ENCODE measurements at regions not wholly inside any gene's neighbourhood (a gene's known extent, or its start where the extent isn't known, plus 50 kb on each side); places are given as distances from the start of the nearest gene placed in this dataset.

DNA sequence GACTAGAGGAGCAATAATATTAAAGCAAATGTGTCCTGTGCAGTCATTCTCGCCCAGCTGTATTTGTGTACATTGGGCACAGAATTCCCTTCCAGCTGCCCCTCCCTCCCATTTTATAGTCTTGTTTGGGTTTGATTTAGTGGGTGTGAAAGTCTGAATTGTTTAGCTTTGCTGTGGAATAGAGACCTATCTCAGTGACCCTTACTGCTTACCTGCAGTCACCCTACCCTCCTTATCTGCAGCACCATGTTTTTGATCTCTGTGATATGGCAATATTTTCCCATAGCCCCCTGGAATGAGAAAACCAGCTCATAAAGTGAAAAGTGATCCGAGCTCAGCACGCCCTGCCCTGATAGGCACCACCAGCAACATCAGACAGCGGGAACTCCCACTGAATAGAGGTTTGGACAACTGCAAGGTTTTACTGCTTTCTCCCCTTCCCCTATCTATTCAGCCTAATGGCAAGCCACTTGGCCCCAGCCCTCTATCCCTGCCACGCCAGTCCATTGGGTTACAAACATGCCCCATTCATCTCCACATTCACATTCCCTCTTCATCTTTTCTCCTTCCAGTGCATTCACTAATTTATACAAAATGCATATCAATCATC lies 199.0 kb downstream of the ETS1 start:
- Mint-ChIP-seq H3K36me3 (no peaks in the 10 kb centered on the region), H3K27ac (no peak overlapping the region), H3K27me3 (no peaks in the 10 kb centered on the region), H3K4me3 (no peak overlapping the region), H3K4me1 (peaks cover 12 to 31% of the 10 kb centered on the region in 2 donors), H3K9me3 (no peaks in the 10 kb centered on the region)
- DNase-seq (no peak), ATAC-seq (replicated peaks) (no peak)

DNA sequence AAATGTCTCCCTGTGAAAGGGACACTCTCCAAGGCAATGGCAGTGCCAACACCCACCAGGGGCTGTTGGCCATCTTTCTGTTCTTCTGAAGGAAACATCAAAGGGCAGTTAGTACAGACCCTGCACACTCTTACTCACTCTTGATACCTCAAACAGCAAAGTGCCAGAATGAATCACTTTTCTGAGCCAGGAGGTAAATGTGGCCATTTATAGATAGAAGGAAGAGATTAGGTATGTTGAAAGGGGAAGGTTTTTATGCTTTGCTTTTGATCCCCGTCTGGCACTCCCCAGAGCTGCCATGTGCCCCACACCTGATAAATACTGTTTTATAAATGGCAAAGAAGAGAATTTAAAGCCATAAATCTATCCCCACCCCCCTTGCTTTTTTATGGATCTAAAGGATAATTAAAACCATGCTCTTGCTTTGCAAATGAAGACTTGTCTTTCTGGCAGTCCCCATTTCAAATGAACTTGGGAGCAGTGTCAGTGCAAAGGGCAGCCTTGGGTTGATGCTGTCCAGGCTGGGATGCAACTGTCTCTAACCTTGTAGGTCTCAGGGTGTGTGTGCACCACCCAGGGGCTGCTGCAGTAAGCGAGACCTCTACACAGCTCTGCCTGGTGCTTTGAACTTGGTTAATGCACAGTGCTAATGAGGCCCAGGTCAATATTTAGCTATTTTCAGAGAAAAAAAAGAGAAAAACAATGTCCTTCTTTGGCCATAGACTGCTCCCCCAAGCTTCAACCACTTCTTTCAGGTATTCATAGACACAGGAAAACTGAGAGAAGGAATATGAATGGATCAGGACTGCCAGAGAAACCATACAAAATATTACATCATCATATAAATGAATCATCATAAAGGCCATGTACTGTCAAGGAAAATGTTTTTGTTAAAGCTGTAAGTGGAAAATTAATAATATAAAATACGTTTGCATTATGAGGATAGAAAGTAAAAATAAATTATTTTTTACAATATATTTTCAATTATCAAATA lies 207.5 kb downstream of the ETS1 start:
- ATAC-seq (replicated peaks) (peak; percentile 42 to 67), DNase-seq (no peak)
- Mint-ChIP-seq H3K4me1 (peaks cover 3 to 10% of the 10 kb centered on the region in 2 donors), H3K9me3 (peaks cover 4 to 15% of the 10 kb centered on the region in 2 donors), H3K27ac (no peak overlapping the region), H3K27me3 (no peaks in the 10 kb centered on the region), H3K36me3 (peaks cover 0 to 4% of the 10 kb centered on the region in 2 donors), H3K4me3 (no peak overlapping the region)

DNA sequence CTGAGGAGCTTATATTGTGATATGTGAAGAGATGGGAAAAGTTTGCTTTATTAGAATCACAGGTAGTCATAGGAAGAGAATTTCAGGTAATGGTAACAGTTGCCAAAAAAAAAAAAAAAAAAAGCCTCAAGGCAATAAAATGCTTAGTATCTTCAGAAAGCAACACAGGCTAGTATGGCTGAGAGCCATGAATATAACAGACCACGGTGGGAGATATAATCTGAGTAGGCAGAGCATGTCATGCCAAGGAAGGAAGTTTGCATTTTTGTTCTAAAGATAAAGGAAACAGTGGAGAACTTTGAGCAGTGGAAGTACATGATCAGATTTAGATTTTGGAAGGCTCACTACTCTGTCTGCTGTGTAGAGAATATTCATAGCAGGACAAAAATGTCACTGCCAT lies 211.4 kb downstream of the ETS1 start:
- H3K27ac Mint-ChIP-seq, result no peak overlapping the region
- ATAC-seq (replicated peaks), result no peak
- no peak overlapping the region for H3K4me3 Mint-ChIP-seq
- H3K9me3 Mint-ChIP-seq, result peaks cover 0 to 9% of the 10 kb centered on the region in 2 donors
- DNase-seq, result no peak
- H3K27me3 Mint-ChIP-seq, result no peaks in the 10 kb centered on the region
- no peaks in the 10 kb centered on the region for H3K36me3 Mint-ChIP-seq
- peaks cover 5 to 15% of the 10 kb centered on the region in 2 donors for H3K4me1 Mint-ChIP-seq

DNA sequence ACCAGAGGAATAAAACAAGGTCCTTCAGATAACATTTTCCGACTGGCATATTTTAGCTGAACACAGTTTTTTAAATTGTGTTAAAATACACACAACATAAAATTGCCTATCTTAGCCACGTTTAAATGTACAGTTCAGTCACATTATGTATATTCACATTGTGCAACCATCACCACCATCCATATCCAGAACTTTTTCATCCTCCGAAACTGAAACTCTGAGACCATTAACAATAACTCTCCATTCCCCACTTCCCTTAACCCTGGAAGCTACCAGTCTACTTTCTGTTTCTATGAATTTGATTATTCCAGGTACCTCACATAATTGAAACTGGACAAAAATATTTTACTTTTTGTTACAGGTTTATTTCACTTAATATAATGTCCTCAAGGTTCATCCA lies 213.3 kb downstream of the ETS1 start:
- ATAC-seq (replicated peaks) (no peak), DNase-seq (no peak)
- H3K9me3 Mint-ChIP-seq, result peaks cover 0 to 9% of the 10 kb centered on the region in 2 donors
- no peaks in the 10 kb centered on the region for H3K27me3 Mint-ChIP-seq
- H3K4me3 Mint-ChIP-seq, result no peak overlapping the region
- H3K4me1 Mint-ChIP-seq, result peaks cover 2 to 5% of the 10 kb centered on the region in 2 donors
- no peak overlapping the region for H3K27ac Mint-ChIP-seq
- H3K36me3 Mint-ChIP-seq, result no peaks in the 10 kb centered on the region

DNA sequence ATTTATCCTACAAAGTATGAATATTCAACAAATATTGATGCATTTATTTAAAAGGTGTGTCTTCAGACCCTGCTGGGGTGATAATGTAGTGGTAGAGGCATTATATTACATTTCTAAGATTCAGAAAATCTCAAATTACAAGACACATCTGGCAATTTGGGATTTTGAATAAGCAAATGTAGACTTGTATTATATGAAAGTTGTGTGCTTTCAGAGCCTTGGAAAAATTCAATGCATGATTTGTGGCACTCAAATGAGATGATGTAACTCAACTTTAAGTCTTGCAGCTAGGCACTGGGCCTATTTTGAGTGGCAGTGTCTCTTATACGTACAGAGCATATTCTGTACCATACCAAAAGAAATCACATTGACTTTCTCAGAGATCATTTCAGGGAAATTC lies 214.4 kb downstream of the ETS1 start:
- H3K4me3 Mint-ChIP-seq, result no peak overlapping the region
- DNase-seq (no peak), ATAC-seq (replicated peaks) (no peak)
- no peak overlapping the region for H3K27ac Mint-ChIP-seq
- peaks cover 0 to 5% of the 10 kb centered on the region in 2 donors for H3K9me3 Mint-ChIP-seq
- no peaks in the 10 kb centered on the region for H3K36me3 Mint-ChIP-seq
- H3K4me1 Mint-ChIP-seq, result peaks cover 2 to 5% of the 10 kb centered on the region in 2 donors
- H3K27me3 Mint-ChIP-seq, result no peaks in the 10 kb centered on the region

DNA sequence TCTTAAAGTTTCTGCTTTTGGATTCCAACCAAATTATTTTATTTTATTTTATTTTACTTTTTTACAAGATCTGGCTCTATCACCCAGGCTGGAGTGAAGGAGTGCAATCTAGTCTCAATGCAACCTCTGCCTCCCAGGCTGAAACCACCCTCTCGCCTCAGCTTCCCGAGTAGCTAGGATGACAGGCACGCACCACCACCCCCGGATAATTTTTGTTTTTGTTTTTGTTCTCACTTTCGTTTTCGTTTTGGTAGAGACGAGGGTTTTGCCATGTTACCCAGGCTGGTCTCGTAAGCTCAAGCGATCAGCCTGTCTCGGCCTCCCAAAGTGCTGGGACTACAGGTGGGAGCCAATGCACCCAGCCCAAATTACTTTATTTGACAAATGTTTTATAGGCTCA lies 219.8 kb downstream of the ETS1 start:
- Mint-ChIP-seq H3K36me3 (no peaks in the 10 kb centered on the region), H3K4me3 (no peak overlapping the region), H3K4me1 (peaks cover under 1 to 8% of the 10 kb centered on the region in 2 donors), H3K27ac (no peak overlapping the region), H3K9me3 (no peaks in the 10 kb centered on the region), H3K27me3 (no peaks in the 10 kb centered on the region)
- DNase-seq (no peak), ATAC-seq (replicated peaks) (peak in 1 of 2 donors; percentile 55)

DNA sequence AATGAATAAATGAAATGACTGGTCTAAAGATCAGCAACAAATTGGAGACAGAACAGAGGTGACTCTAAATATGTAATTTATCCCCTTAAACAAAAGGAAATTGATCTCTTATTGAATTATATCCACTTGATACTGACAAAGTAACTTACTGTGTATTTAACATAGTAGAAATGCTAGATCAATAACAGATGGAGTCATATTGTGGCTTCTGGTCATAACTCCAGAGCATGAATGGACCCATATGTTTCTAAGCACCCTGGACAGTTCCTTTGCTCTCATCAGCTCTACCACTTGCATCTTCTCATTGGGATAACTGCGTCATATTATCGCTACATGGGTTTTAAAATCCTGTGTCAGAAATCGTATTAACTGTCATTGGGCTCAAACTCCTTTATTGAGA lies 222.3 kb downstream of the ETS1 start:
- Mint-ChIP-seq H3K9me3 (no peaks in the 10 kb centered on the region), H3K27ac (no peak overlapping the region), H3K27me3 (no peaks in the 10 kb centered on the region), H3K4me1 (peaks cover 17 to 20% of the 10 kb centered on the region in 2 donors), H3K36me3 (no peaks in the 10 kb centered on the region), H3K4me3 (no peak overlapping the region)
- ATAC-seq (replicated peaks) (no peak), DNase-seq (no peak)

DNA sequence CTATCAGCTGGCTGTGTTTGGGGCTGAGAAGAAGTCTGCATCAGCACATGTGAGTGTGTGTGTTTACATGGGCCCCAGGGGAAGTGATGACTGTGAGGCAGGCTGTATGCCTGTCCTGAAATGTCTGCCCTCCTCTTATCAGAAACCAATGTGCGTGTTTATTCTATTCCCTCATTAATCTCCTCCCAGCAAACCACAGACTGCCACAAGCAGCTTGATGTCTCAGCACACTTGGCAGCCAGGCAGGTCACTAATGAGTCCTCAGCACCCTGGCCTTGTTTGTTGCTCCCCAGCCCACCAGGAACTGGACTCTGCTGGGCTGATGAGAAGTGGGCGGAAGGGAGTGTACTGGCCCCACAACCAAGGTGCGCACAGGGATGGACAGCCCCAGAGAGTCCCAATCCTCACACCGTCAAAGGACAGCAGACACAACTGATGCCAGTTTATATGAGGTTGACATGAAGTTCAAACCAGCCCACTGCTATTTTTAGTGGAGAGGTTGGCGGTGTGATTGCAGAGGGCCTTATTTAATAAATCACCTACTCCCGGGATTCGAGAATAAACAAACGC lies 225.8 kb downstream of the ETS1 start:
- no peaks in the 10 kb centered on the region for H3K27me3 Mint-ChIP-seq
- no peaks in the 10 kb centered on the region for H3K9me3 Mint-ChIP-seq
- H3K27ac Mint-ChIP-seq, result peak overlapping the region; percentile 32
- no peak overlapping the region for H3K4me3 Mint-ChIP-seq
- H3K4me1 Mint-ChIP-seq, result peaks cover 15 to 24% of the 10 kb centered on the region in 2 donors
- DNase-seq, result no peak
- ATAC-seq (replicated peaks), result peak; percentile 79 to 86
- H3K36me3 Mint-ChIP-seq, result no peaks in the 10 kb centered on the region

DNA sequence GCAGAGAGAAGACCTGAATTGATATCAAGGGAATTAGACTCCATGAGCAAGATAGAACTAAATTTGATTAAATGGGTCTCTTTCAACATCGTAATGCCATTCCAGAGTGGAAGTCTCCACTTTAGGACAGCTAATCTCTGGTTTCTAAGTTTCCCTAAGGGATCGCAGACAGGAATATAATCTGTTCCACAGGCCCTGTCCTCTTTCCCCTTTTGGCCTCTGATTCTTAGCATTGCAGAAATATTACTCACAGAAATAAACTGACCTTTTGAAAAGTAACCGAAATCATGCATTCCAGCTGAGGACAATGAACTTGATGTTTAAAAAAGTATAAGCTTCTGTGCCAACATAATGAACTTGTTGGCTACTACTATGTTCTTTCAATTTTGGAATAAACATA lies 227.8 kb downstream of the ETS1 start:
- no peak for DNase-seq
- peaks cover 15 to 24% of the 10 kb centered on the region in 2 donors for H3K4me1 Mint-ChIP-seq
- no peaks in the 10 kb centered on the region for H3K36me3 Mint-ChIP-seq
- H3K9me3 Mint-ChIP-seq, result no peaks in the 10 kb centered on the region
- H3K27ac Mint-ChIP-seq, result no peak overlapping the region
- no peaks in the 10 kb centered on the region for H3K27me3 Mint-ChIP-seq
- ATAC-seq (replicated peaks), result no peak
- H3K4me3 Mint-ChIP-seq, result no peak overlapping the region

DNA sequence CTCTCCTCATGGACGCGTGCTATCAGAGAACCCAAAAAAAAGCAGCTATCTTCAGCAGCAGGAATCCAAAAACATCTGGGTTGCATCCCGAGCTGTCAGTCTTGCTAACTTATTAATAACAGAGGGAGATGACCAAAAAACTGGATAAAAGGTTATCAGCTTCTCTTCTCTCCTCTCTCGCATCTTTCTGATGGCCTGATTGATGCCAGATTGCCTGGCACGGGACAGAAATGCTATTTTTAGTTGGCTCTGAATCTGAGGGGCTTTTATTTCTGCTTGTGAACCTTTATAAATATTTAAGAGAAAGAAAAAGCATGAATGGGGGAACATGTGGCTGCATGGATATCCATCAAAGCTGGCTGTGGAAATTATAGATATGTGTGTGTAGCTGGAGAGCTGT lies 230.3 kb downstream of the ETS1 start:
- no peak for DNase-seq

DNA sequence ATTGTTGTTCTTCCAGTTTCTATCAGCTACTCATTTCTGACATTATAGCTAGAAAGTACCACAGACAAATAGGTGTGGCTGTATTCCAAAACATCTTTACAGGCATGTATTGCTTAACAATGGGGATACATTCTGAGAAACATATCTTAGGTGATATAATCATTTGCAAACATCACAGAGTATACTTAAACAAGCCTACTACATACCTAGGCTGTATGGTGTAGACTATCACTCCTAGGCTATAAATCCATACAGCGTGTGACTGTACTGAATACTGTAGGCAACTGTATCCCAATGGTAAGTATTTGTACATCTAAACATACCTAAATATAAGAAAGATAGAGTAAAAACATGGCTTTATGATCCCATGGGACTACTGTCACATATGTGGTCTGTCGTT lies 231.8 kb downstream of the ETS1 start:
- no peaks in the 10 kb centered on the region for H3K9me3 Mint-ChIP-seq
- ATAC-seq (replicated peaks), result no peak
- peaks cover 0 to 4% of the 10 kb centered on the region in 2 donors for H3K27me3 Mint-ChIP-seq
- no peak overlapping the region for H3K4me3 Mint-ChIP-seq
- H3K4me1 Mint-ChIP-seq, result peaks cover 0 to 7% of the 10 kb centered on the region in 2 donors
- no peak for DNase-seq
- H3K36me3 Mint-ChIP-seq, result peaks cover 0 to 3% of the 10 kb centered on the region in 2 donors
- H3K27ac Mint-ChIP-seq, result no peak overlapping the region

More for the DNA sequence above, 230.3 kb downstream of the ETS1 start:
- Mint-ChIP-seq H3K36me3 (peaks cover 0 to 3% of the 10 kb centered on the region in 2 donors), H3K4me1 (peaks cover 11 to 18% of the 10 kb centered on the region in 2 donors), H3K4me3 (no peak overlapping the region), H3K27me3 (peaks cover 0 to 4% of the 10 kb centered on the region in 2 donors), H3K9me3 (no peaks in the 10 kb centered on the region), H3K27ac (no peak overlapping the region)
- ATAC-seq (replicated peaks), result no peak

DNA sequence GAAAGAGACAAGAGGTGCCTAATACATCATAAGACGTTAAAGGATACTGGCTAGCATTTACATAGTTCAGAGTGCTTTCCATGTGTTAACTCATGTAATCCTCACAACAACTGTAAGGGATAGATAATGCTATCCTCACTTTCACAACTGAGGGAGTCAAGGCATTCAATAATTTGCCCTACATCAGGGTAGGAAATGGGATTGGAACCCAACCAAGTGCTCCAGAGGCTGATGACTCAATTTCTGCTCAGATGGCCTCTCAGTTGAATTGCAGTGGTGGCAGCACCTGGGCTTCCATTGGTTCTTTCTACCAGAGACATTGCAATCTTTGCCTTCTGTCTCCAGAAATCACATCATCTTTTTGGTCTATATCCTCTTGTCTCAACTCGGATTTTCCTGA lies 232.9 kb downstream of the ETS1 start:
- ATAC-seq (replicated peaks) (no peak), DNase-seq (no peak)
- no peak overlapping the region for H3K4me3 Mint-ChIP-seq
- H3K27ac Mint-ChIP-seq, result no peak overlapping the region
- H3K9me3 Mint-ChIP-seq, result no peaks in the 10 kb centered on the region
- H3K4me1 Mint-ChIP-seq, result peaks cover 7 to 18% of the 10 kb centered on the region in 2 donors
- peaks cover 0 to 4% of the 10 kb centered on the region in 2 donors for H3K27me3 Mint-ChIP-seq
- peaks cover 0 to 3% of the 10 kb centered on the region in 2 donors for H3K36me3 Mint-ChIP-seq

DNA sequence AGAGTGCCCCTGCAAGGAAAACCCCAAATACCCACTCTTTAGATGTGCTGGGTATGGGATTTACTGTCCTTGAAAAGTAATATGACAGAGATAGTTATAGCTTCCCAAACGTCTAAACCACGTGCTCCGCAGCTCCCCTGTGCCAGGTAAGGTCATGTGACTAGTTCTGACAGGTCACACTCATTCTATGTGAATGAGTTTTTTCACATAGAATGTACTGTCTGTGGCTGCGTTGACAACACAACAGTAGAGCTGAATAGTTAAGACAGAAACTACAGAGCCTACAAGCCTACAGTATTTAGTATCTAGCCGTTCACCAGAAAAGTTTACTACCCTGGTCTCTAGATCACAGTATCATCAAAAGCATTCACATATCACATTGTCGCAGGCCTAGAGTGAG lies 236.2 kb downstream of the ETS1 start:
- H3K4me1 Mint-ChIP-seq, result peaks cover 10 to 16% of the 10 kb centered on the region in 2 donors
- H3K27me3 Mint-ChIP-seq, result peaks cover 0 to 4% of the 10 kb centered on the region in 2 donors
- no peak for DNase-seq
- no peak for ATAC-seq (replicated peaks)
- no peaks in the 10 kb centered on the region for H3K9me3 Mint-ChIP-seq
- no peak overlapping the region for H3K4me3 Mint-ChIP-seq
- peaks cover 0 to 3% of the 10 kb centered on the region in 2 donors for H3K36me3 Mint-ChIP-seq
- no peak overlapping the region for H3K27ac Mint-ChIP-seq

DNA sequence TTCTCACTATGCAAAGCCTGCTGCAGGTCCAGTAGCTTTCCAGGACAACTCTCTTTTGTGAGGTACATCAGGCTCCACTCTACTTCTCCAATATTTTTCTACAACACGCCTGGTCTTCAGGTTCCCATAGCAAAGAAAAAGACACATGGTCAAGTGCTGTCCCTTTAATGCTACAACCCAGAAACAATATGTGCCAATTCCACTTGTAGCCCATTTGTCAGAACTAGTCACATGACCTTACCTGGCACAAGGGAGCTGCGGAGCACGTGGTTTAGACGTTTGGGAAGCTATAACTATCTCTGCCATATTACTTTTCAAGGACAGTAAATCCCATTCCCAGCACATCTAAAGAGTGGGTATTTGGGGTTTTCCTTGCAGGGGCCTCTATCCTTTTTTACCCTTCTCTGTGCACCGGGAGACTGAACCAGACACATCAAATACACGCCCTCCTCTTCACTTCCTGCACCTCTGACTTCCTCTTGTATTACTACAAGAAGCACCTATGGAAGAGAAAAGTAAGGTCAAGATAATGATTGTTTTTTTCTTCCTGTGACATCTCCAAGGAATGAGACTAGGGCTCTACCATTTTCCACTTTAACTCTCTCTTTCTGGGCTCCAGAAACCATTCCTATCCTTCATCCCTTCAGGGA lies 237.6 kb downstream of the ETS1 start:
- DNase-seq (no peak), ATAC-seq (replicated peaks) (no peak)

More for the DNA sequence above, 237.6 kb downstream of the ETS1 start:
- Mint-ChIP-seq H3K27ac (no peak overlapping the region), H3K4me1 (peaks cover 10 to 16% of the 10 kb centered on the region in 2 donors), H3K36me3 (peaks cover 0 to 3% of the 10 kb centered on the region in 2 donors), H3K9me3 (no peaks in the 10 kb centered on the region), H3K27me3 (peaks cover 0 to 4% of the 10 kb centered on the region in 2 donors), H3K4me3 (peak overlapping the region in 1 of 2 donors; percentile 8)
